ENCODE measurements at regions not wholly inside any gene's neighbourhood (a gene's known extent, or its start where the extent isn't known, plus 50 kb on each side); places are given as distances from the start of the nearest gene placed in this dataset.

DNA sequence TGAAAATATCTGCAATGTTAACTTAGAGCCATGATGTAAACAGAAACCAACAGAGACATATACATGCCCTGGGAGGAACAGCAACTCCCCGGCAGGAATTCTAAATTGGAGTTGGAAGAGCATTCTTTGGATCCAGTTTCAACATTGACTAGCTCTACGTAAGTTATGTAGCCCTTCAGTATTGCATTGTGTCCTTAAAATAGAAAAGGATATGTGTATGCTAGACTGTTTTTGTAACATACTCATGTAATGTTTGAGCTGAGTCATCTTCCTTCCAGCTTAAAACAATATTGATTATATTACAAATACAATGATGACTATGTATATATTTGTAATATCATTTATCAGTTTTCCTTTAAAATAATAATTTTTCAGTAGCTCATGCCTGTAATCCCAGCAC lies 1422.2 kb upstream of the PCDH20 start:
- TF ChIP-seq, protein P1, sequence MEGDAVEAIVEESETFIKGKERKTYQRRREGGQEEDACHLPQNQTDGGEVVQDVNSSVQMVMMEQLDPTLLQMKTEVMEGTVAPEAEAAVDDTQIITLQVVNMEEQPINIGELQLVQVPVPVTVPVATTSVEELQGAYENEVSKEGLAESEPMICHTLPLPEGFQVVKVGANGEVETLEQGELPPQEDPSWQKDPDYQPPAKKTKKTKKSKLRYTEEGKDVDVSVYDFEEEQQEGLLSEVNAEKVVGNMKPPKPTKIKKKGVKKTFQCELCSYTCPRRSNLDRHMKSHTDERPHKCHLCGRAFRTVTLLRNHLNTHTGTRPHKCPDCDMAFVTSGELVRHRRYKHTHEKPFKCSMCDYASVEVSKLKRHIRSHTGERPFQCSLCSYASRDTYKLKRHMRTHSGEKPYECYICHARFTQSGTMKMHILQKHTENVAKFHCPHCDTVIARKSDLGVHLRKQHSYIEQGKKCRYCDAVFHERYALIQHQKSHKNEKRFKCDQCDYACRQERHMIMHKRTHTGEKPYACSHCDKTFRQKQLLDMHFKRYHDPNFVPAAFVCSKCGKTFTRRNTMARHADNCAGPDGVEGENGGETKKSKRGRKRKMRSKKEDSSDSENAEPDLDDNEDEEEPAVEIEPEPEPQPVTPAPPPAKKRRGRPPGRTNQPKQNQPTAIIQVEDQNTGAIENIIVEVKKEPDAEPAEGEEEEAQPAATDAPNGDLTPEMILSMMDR (IDR thresholded peaks at IDR 0.05) = no peak
- TF ChIP-seq POLR2AphosphoS5 (IDR thresholded peaks at IDR 0.05) = no peak

Measured in prostate gland (tissue), 2 donors.